GM12891 (cell line): ENCODE measurements at regions not wholly inside any gene's neighbourhood (a gene's known extent, or its start where the extent isn't known, plus 50 kb on each side); places are given as distances from the start of the nearest gene placed in this dataset.

Experiments
- POLR2A ChIP-seq: IDR thresholded peaks from 2 replicates; pipeline ENCODE4 v1.6.1; 2011; ENCODE audit warnings: low read depth, low read length, control low read depth
- POLR2AphosphoS5 ChIP-seq: IDR thresholded peaks from 2 replicates; pipeline ENCODE4 v1.6.1; 2011; ENCODE audit warnings: low read depth, low read length, control low read depth

DNA sequence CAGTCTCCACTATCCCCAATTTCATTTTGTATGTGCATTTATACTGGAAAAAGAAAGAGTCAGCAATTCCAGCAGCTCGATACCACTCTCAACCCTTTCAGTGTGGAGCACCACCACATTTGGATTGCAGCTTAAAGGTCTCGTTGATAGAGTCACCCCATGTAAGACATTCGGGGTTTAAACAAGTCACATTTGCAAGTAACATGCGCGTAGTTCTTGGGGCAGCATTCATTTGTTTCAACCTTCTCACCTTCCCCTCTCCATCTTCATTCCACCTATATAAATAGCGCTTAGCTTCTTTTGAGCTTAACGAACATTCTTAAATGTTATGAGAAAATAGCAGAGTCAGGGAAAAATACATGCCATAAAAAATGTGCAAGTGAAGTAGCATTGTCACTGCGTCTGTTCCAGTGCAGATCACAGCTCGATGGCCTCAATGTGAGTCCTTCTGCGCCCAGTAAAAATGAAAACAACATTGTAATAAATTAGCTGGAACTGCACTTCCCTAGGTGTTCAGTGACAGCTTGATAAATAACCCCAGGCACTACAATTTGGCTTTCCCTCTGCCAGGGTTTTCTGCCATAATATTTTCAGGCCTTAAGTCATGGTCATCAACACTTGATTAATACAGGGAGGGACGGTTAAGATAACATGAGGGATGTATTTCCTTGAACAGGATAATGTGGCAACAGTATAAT lies 737.8 kb upstream of the NRSN1 start:
- TF ChIP-seq POLR2A (no peak), POLR2AphosphoS5 (no peak)
